ENCODE measurements at regions not wholly inside any gene's neighbourhood (a gene's known extent, or its start where the extent isn't known, plus 50 kb on each side); places are given as distances from the start of the nearest gene placed in this dataset.

DNA sequence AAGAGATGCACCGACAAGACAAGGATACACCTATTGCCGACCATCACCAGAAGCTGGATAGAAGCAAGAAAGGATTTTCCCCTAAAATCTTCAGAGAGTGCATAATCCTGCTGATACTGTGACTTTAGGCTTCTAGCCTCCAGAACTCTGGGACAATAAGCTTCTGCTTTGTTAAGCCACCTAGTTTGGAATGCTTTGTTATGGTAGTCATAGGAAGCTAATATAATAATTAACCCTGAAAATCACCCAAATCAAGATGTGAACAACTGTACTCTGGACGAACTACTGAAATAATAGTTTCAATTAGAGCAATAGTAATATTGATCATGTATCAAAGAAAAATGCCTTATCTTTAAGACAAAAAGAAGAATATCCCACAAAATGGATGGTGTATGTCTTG lies 524.6 kb downstream of the EFNB2 start:
- no peak for DNase-seq

DNA sequence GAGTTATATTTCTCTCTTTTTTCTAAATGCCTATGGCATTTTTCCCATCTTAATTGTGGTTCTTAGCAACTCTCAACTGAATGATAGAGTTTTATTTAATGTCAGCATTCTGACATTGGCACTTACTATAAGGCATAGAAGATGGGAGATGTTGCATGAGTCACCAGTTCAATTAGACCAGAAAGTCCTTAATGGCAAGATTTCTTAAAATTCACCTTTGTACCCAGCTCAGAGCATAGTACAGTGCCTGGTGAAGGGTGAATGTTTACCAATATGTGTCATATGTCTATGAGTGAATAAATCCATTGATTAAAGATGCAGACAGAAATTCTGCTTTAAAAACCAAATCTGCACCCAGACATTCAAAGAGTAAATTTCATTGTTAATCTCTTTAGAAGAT lies 526.9 kb downstream of the EFNB2 start:
- DNase-seq, result no peak

DNA sequence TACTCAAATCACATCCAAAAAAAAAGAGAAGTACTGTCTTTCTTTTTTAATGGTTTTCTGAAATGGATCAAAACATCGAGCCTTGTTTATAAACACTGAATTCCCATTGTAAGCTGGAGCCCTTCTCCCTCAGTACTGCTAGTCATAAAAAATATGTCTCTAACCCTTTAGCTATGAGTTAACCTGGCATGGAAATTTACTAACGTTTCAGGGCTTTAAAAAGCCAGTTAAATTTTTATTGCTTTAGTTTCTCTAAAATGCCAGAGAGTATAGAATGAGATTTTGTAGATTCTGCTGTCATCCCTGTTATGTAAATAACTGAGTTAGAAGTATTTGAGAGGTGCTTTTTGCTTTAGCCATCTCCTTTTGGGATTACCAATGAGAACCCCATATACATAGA lies 528.3 kb downstream of the EFNB2 start:
- DNase-seq, result no peak

DNA sequence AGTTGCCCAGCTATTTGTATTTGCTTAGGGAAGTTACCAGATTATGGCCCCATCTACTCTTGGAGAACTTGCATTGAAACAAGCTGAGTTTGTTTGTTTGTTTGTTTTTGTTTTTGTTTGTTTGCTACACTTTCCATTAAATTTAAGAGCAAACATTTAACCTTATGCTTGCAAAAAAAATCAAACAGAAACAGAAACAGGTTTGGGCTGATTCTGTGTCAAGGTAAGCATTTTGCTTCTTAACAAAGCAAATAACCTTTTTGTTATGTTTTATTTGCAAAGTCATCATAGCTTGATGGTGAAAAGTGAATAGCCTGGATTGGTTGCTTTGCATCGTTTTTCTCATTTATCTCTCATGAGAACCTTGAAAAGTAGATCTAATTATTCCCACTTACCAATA lies 531.8 kb downstream of the EFNB2 start:
- DNase-seq, result no peak

DNA sequence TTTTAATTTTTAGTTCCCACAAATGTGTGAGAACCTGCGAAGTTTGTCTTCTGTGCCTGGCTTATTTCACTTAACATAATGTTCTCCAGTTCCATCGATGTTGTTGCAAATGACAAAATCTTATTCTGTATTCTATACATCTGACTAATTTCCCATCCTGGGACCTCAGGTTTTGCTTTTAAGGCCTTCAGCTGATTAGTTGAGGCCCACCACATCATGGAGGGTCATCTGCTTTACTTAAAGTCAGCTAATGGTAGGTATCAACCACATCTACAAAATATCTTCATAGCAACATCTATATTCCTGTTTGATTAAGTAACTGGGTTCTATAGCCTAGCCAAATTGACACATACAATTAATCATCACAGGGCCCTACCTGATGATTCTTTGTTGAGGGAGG lies 534.0 kb downstream of the EFNB2 start:
- DNase-seq, result no peak

DNA sequence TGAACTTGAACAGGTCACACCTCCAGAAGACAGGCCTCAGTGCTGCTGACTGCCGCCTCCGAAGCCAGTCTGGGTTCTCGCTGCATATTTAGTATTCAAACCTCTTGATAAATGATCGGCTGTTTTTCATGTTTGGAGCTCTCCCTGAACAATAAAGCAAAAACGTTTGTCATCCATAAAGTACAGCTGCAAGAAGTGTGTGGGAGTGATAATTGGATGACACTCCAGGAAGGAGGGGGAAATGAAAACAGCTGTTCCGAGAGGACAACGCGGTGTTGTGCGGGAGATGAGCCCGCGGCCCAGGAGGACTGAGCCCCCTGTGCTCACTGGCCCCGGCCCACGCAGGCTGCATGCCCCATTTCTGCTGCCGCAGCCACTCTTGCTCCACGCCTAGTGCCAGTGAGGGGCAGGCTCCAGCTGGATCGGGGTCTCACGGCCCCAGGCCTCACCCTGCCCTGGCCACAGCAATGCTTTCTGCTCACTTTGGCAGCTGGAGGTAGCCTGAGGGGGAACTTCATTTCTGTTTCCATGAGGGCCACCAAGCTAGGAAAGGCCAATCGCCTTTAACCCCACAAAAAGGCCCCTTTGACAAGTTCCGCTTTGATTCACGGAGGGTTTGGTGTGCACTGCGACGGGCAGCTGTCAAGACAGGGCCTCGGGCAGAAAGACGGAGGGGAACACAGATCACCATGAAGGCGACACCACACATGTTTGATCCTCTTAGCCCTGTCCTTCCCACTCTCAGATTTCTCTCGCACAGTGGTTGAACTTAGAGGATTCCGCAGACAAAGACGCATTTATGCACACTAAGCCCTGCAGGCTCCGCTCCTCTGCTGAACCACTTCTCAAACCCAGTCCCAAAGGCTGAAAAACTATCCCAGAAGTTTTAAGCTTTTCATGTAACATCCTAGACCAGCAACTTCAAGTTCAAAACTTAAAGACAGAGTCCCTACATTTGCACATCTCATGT lies 537.6 kb downstream of the EFNB2 start:
- no peak for DNase-seq

DNA sequence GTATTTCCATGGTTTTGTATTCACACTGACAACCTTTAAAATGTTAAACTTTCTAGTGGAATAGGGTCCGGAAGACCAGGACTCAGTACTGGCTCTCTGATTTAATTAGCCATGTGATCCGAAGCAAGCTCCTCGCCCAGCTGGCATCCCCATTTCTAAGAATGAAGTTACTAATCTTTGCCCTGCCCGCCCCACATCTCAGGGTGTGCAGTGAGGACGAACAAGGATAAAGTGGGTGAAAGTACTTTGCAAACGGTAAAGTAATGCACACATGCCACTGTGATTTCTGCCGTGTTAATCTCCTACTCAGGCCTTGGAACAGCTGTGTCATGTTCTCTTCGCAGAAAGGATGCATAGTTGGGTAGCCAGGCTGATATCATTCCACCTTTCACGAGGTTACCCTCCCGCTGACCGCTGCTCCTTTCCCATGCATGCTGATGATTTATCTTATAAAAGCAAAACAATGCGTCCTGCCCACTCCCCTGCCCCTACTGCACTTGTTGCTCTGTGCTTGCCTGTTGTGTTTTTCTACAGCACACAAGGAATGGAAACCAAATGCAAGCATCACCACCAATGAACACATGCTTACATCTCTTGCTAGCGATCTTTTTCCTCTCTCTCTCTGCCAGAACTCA lies 539.0 kb downstream of the EFNB2 start:
- DNase-seq, result no peak

DNA sequence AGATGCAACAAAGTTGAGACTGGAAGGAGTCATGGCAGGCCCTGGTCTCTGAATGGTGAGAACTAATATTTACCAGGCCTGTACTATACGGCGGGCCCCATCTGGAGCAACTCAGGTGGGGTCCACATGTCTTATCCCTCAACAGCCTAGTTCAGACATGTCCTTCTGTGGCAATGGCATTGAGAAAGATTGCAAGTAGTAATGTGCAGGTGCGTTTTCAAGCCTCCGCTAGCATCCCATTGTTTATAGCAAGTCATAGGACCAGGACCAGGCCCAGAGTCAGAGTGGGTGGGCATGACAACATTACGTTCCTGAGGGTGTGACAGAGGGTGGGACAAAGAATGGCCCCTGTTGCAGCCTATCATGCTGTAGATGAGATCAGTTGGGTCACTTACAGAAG lies 541.1 kb downstream of the EFNB2 start:
- DNase-seq, result no peak

DNA sequence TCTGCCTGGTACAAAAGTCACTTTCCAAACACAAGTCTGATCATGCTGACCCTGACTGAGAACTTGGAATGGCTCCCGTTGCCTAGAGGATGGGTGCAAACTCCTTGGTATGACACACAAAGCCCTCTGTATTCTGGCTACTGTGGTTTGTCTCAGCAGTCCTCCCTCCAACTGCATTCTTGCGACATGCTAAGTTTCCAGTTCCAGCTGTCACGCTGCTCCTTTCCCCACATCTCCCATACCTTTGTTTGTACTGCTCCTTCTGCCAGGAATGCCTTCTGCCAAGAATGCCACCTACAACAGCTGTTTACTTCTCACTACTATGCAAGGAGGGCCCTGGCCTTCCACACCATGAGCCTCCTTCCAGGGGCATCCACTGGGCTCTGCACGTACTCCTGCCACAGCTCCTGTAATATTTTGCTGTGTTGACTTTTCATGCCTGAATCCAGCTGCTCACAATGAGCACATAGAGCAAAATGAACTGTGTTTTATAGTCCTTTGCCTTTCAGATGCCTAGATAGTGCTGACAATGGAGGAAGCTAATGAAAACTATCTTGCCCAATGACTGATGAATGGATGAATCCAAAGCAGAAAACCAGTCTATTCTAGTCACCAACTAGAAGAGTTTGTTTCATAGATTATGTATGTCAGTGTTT lies 543.7 kb downstream of the EFNB2 start:
- DNase-seq, result no peak

DNA sequence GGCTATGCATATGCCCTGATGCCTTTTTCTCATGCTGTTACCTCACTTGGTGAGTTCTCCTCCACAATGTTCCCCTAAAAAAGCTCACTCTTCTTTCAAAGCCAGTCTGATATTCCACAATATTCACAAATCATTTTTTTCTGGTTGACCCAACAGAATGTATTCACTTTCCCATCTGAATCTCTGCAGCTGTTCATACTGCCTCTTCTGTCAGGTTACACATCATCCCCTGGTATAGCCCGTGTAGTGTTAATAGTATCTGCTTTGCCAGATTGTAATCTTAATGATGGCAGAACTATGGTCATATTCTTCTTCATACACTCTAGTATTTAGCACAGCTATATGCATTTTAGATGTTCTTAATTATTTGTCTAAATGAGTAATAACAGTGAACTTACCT lies 544.3 kb downstream of the EFNB2 start:
- no peak for DNase-seq

DNA sequence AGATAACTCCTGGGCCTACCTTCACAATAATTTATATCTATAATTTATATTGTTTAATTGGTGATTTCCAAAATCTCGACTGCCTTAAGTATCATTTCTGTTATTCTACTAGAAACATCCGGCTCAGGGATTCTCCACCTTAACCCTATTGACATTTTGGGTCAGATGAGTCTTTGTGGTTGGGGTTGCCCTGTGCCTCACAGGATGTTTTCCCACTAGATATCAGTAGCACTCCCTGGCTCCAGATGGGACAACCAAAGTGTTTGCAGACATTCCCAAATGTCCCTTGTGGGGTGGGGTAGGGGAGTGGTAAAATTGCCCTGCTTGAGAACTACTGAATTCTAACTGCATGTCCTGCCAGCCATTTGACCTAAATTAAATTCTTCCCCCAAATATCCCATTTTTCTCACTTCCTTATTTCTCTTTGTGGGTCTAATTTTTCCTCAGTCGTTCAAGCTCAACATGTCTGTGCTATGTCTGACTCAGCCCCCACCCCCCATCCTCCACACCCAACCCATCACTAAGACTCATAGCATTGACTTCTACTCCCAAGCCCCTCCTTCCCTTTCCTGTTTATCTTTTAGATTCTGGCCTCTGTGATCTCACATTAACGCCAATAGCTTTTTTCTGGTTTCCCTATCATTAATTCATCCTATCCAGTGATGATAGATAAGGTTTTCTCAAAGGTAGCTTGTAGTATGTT lies 545.1 kb downstream of the EFNB2 start:
- no peak for DNase-seq

DNA sequence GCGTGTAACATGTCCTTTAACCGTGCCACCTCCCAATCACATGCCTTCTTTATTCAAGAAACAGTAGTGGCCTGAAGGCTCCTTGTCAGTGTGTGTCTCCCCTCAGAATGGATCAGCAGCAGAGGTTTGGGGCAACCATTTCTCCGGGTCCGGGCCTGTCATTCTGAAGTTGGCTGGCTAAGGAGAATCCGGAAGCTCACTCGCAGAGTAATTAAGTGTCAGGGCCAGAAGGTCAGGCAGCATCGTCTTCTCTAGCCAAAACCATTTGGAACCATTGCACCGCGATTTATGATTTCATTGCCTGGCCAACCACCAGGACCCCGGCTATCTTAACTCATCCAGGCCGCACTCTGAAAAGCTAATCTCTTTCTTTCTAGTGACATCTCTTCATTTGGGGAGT lies 550.8 kb downstream of the EFNB2 start:
- no peak for DNase-seq

DNA sequence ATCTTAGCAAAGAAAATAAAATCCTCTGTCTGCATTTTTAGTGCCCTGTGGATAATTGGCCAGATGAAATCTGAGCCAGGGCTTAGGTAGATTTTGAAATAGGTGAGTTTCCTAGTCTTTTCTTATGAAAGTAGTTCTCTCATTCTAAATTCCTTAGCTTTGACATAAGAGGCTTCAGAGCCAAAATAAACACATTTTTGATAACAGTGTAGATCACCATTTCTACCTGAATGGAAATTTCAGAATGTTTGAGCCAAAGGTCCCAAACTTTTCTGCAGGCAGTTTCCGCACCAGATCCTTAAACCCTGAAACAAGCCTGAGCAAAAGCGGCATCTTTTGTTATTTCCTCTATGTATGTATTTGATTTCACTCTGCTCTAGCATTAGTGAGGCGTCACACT lies 551.2 kb downstream of the EFNB2 start:
- DNase-seq, result no peak

DNA sequence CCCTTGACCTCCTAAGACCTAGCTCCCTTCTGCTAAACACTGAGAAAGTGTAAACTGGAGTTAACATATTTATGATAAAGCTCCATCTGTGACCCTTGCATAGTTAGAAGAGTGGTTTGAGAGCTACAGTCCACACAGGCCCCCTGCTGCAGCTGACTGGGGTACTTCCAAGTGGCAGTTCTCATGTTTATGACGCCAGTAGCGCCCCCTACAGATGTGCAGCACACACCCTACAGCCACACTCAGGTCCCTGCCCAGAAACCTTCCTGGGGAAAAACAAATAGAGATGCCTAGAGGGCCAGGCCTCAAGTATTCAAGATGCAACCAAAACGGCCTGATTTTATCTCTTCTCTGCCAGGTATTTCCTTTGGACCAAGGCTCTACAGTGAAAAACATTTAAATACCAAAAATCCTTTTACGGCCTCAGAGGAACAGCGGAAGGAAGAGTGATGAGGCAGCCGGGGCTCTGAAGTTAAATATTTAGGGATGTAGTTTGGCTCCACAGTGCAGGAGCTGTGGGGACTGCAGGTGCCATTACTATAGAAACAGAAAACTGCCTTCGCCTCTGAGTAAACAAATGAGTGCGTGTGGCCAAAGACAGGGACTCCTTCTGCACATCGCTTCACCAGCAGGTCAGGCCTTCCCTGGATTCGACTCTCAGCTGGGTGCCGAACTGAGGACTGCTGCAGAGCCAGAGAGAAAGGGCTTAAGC lies 553.1 kb downstream of the EFNB2 start:
- DNase-seq, result no peak

DNA sequence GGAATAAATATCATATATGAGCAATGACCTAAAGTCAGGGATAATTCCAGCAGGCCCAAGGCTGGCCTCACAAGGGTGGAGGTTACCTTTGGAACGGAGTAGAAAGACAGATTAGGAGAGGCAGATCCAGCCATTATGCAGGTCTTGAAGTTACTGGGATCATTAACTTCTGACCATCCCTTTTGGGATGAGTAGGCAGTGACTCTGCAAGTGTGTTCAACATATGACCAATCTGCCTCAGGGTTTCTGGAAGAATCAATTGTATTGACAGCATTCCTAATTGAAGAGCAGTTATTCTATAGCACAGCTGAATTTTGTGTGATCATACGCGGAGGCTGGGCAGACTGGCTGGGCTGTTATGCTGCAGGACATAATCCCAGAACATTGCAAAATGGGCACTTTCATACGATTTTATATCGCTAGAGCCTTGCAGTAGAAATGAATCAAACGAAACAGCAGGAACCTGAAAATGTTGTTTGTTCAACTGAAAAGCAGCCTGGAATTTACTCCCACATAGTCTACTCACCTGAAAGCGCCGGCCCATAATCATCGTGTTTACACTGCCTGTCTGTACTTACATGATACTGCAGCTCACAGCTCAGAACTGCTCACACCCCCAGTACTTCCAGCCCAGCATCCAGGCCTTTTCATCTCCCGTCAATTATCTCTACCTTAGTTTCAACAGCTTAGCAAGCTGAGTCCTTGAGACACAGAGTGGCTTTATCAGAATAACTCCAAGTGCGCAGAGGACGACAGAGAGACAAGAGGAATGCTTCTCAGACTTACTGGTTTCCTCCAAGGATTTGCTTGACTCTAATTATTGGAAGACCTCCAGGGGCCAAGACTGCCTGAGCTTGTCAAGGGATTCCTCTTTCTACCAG lies 556.1 kb downstream of the EFNB2 start:
- no peak for DNase-seq

DNA sequence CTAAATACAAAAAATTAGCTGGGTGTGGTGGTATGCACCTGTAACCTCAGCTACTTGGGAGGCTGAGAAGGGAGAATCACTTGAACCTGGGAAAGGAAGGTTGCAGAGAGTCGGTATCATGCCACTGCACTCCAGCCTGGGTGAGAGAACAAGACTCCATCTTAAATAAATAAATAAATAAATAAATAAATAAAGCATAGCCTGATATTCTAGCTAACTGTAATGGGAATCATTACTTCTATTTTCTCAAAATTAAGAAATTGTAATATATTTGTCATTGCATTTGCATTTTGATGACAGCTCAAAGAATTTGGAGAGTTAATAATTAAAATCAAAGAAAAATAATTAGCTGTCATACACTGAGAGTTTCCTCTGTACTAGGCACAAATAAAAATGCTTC lies 561.1 kb downstream of the EFNB2 start:
- no peak for DNase-seq

DNA sequence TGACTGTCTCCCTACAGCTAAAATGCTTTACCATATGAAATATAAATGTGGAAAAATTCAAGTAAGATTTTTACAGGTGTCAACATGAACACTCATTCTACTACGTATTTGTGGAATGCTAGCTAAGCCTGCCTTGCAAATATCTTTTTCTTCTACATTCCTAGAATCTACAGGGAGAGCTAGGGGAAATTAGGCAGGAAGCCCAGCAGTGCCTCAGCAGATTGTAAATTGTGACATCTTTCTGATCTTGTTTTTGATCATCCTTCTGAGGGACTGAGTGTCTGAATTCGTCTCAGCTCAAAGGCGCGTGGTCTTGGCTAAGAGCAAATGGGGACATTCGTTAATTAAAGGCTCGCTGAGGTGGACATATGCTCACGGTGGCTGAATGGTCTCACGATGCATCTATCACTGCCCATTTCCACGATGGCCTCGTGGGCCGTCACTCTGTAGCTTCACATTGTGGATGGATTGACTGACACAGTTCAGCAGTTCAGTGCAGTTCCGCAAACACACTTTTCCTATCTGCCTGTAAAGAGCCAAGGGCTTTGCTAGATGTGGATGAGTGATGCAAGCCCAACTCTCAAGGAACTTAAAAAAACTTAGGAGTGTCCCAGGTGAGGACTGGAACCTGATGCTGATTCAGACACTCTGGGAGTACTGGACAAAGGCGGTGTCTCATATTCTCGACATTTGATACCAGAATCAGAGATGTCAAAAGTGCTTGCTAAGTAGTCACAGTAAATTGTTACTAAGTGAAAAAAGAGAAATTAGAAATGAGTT lies 562.5 kb downstream of the EFNB2 start:
- DNase-seq, result no peak

DNA sequence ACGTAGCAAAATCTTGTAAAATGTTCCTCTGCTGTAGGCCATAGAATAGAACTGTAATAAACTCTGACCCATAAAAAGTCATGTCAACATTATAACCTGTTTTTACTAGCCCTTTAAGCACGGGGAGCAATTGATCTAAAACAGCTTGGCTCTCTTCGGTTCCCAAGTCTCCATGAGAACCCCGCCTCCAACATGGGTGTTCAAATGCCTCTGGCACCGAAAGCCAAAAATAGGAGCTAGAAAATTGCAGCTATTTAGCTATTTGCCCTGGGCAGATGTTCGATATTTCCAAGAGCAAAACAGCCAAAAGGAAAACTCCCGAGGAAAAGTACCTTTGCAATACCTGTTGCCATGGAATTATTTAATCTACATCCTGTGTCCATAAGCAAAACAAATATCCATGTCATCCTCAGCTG lies 563.1 kb downstream of the EFNB2 start:
- no peak for DNase-seq

DNA sequence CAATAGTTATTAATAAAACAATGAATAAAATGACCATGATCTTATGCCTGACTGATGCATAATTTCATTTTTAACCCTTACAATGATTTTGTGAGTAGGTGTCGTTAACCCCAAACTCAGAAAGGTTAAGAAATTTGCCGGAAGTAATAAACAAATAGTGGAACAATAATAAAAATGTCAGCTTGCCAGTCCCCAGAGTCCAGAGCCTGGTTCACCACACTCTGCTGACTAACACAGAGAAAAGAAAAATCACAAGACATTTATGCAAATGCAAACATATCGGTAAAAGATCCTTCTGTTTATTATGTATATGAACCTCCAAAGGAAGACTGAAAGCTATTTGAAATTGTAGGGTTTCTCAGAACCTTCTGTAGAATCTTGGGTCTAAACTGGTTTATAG lies 563.7 kb downstream of the EFNB2 start:
- no peak for DNase-seq

DNA sequence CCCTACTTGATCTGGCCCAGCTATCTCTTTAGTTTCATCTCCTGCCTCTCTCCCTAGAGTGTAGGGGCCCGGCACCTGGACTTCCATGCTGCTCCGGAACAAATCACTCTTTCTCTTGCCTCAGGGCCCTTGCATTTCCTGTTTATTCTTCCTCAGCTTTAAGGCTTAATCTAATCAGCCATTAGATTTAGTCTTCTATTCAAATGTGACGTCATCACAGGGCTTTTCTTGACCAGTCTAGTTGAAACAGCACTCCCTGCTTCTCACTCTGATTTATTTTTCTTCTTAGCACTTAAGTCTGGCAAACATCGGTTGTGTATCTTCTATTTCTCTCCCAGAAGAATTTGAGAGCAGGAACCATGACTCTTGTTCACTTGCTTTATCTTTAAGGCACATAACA lies 564.1 kb downstream of the EFNB2 start:
- no peak for DNase-seq

DNA sequence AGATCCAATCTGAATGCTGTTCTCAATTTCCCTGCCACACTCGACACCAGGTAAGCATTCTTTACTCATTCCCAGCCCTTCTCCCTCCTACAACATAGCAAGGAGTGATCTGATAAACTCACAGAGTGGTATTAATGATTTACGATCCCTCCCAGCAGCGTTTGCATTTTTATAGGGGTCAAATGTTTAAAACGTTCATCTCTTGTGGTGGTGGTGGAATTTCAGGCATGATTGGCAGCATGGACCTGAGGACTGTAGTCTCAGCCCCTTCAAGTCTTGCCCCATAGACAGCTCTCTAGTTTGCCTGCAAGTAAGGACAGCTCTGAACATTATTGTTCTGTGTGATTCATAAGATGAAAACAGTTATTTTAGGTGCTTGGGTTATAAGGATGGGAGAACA lies 565.7 kb downstream of the EFNB2 start:
- no peak for DNase-seq
